HCT116 (cell line): ENCODE measurements at regions not wholly inside any gene's neighbourhood (a gene's known extent, or its start where the extent isn't known, plus 50 kb on each side); places are given as distances from the start of the nearest gene placed in this dataset.

Experiments used
- ATF3 ChIP-seq: IDR thresholded peaks from 2 replicates; pipeline ENCODE4 v1.6.1; 2012
- CEBPB ChIP-seq: IDR thresholded peaks from 2 replicates; pipeline ENCODE4 v1.6.1; 2012; ENCODE audit warnings: low read depth
- CTCF ChIP-seq, 3 experiments: fragments of 200-600 bp in 1 of 3; sonication (generic) in 1 of 3; IDR thresholded peaks in 2 of 3; conservative IDR thresholded peaks in 1 of 3; 2 replicates each; pipeline ENCODE4 v1.5.1; 2012 to 2017; ENCODE audit warnings: low read depth in 2 of 3, low read length in 2 of 3, antibody characterized with exemption in 1 of 3, borderline replicate concordance in 1 of 3, control low read depth in 1 of 3, mild to moderate bottlenecking in 1 of 3, mixed read lengths in 1 of 3, mixed run types in 1 of 3, moderate library complexity in 1 of 3; ENCODE audit not compliant: insufficient read depth in 1 of 3
- EZH2 ChIP-seq: fragments of 200-600 bp; sonication (generic); IDR thresholded peaks from 2 replicates; pipeline ENCODE4 v1.6.1; 2017; ENCODE audit warnings: antibody characterized with exemption, mixed run types
- EZH2phosphoT487 ChIP-seq: fragments of 200-600 bp; IDR thresholded peaks from 2 replicates; pipeline ENCODE4 v1.6.1; 2018; ENCODE audit warnings: antibody characterized with exemption, borderline replicate concordance
- POLR2A ChIP-seq: IDR thresholded peaks from 2 replicates; pipeline ENCODE4 v1.7.0; 2011; ENCODE audit warnings: borderline replicate concordance; ENCODE audit not compliant: insufficient read depth, insufficient read length; ENCODE audit errors: extremely low read depth
- POLR2AphosphoS5 ChIP-seq: IDR thresholded peaks from 2 replicates; pipeline ENCODE4 v1.6.1; 2011; ENCODE audit warnings: mild to moderate bottlenecking, low read depth, low read length, moderate library complexity
- RAD21 ChIP-seq: IDR thresholded peaks from 2 replicates; pipeline ENCODE4 v1.6.1; 2012; ENCODE audit warnings: low read depth, mild to moderate bottlenecking
- SIN3A ChIP-seq: IDR thresholded peaks from 2 replicates; pipeline ENCODE4 v1.6.1; 2012; ENCODE audit warnings: low read depth
- SP1 ChIP-seq: IDR thresholded peaks from 2 replicates; pipeline ENCODE4 v1.6.1; 2012; ENCODE audit warnings: low read depth
- TCF7L2 ChIP-seq: IDR thresholded peaks from 2 replicates; pipeline ENCODE4 v1.7.0; 2011; ENCODE audit warnings: borderline replicate concordance, inconsistent platforms; ENCODE audit not compliant: insufficient read depth, insufficient read length; ENCODE audit errors: extremely low read depth
- YY1 ChIP-seq: IDR thresholded peaks from 2 replicates; pipeline ENCODE4 v1.6.1; 2011; ENCODE audit warnings: low read length, low read depth, moderate library complexity, mild to moderate bottlenecking; ENCODE audit not compliant: insufficient replicate concordance; ENCODE audit errors: extremely low read depth
- ZBTB33 ChIP-seq: IDR thresholded peaks from 2 replicates; pipeline ENCODE4 v1.6.1; 2011; ENCODE audit warnings: mild to moderate bottlenecking, low read length, moderate library complexity; ENCODE audit not compliant: insufficient replicate concordance; ENCODE audit errors: extremely low read depth
- ZNF274 ChIP-seq: fragments of 200-500 bp; sonication (Bioruptor generic); IDR thresholded peaks from 2 replicates; pipeline ENCODE4 v1.6.1; 2014; ENCODE audit warnings: mild to moderate bottlenecking, low read depth, low read length, inconsistent platforms

- no peak for TF ChIP-seq CTCF (IDR thresholded peaks at IDR 0.05 in 2 of 3, conservative IDR thresholded peaks at IDR 0.05 in 1 of 3; ENCODE audit: borderline replicate concordance in 1 of 3, insufficient read depth in 1 of 3, low read depth in 2 of 3, low read length in 2 of 3)
- TF ChIP-seq YY1 = no peak
- TF ChIP-seq EZH2phosphoT487 = no peak
- no peak for TF ChIP-seq ZNF274
- TF ChIP-seq SIN3A = no peak
- TF ChIP-seq POLR2A = no peak
- TF ChIP-seq RAD21 = no peak
- TF ChIP-seq POLR2AphosphoS5 = no peak
- TF ChIP-seq SP1 = no peak
- TF ChIP-seq EZH2 = no peak
- no peak for TF ChIP-seq CEBPB
- TF ChIP-seq TCF7L2 = no peak
- no peak for TF ChIP-seq ATF3
- no peak for TF ChIP-seq ZBTB33
These were observed 483.1 kb upstream of the CAMK1G start for GRCh38 chr1:209100460-209100859.
